ENCODE measurements at regions not wholly inside any gene's neighbourhood (a gene's known extent, or its start where the extent isn't known, plus 50 kb on each side); places are given as distances from the start of the nearest gene placed in this dataset.

DNA sequence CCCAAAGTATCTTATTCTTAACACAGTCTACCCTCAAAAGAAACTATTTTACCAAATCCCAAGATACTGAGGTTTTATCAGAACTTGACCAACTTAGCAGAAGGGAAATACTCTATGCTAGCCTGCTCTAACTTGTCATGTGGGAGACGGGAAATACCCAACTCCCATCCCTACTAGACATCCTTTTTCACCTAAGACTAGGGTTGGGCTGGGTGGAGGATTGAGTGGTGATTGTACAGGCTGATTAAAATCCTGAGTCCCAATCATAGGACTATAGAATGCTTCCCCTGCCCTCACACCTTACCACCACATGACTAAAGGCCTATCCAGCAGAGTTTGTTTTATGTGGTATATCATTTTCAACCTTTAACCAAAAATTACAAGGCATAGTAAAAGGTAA, 786.5 kb downstream of the TAF11L14 start:
- Histone ChIP-seq H3K36me3 (ENCODE audit: insufficient read depth) (no peaks in the 10 kb centered on the region), H3K27ac (ENCODE audit: low read depth) (no peak overlapping the region), H3K9me2 (ENCODE audit: insufficient read depth) (no peaks in the 10 kb centered on the region), H4K20me1 (replicated peaks; ENCODE audit: insufficient read depth) (no peaks in the 10 kb centered on the region), H3F3A (replicated peaks; ENCODE audit: low read depth) (no peaks in the 10 kb centered on the region), H3K79me2 (replicated peaks; ENCODE audit: insufficient read depth) (no peaks in the 10 kb centered on the region), H3K27me3 (ENCODE audit: insufficient read depth) (no peaks in the 10 kb centered on the region), H3K4me3 (no peak overlapping the region), H3K4me2 (no peak overlapping the region), H2AFZ (no peak overlapping the region), H3K4me1 (ENCODE audit: insufficient read depth) (no peaks in the 10 kb centered on the region)
- H3K4me1 Mint-ChIP-seq = no peaks in the 10 kb centered on the region
- DNase-seq (ENCODE audit: low spot score) (no peak), ATAC-seq (no peak)
- H3K36me3 Mint-ChIP-seq (ENCODE audit: low read depth) = 0 out of 3 replicates have a peak, but pooled peaks cover 2% of the 10 kb centered on the region
- peaks cover 3% of the 10 kb centered on the region; the same call in 2 of the 3 replicates for H3K9me3 Mint-ChIP-seq
- TF ChIP-seq POLR2AphosphoS5 (IDR thresholded peaks at IDR 0.05; ENCODE audit: low read depth) = no peak
- H3K27me3 Mint-ChIP-seq (ENCODE audit: insufficient read depth, low read depth, poor library complexity) = no peaks in the 10 kb centered on the region
- no peak overlapping the region for H3K27ac Mint-ChIP-seq
- no peak overlapping the region for H3K4me3 Mint-ChIP-seq

DNA sequence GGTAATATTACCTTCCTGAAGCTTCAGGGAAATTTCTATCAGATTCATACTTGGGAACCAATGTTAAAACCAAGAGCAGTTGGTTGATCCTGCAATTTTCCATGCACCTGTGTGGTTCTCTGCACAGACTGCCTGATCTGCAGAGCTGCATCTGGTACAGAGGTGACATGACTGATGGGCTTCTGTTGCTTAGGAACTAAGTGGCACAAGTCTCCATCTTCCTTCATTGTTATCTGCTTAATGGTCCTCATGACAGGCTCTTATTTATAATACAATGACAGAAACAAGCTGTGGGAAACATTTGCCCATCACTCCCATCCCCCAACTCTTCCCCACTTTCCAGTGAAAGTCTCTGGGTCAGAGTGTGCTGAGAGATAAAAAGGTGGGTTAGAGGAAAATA, 799.1 kb downstream of the TAF11L14 start:
- H3K79me2 ChIP-seq (replicated peaks; ENCODE audit: insufficient read depth) = no peaks in the 10 kb centered on the region
- Mint-ChIP-seq H3K27ac (no peak overlapping the region), H3K9me3 (peaks cover 8% of the 10 kb centered on the region; the same call in 2 of the 3 replicates), H3K36me3 (ENCODE audit: low read depth) (peaks cover 7% of the 10 kb centered on the region), H3K4me1 (no peaks in the 10 kb centered on the region), H3K4me3 (no peak overlapping the region), H3K27me3 (ENCODE audit: insufficient read depth, low read depth, poor library complexity) (no peaks in the 10 kb centered on the region)
- 0 out of 2 replicates have a peak, but pooled peaks cover 3% of the 10 kb centered on the region for H3K9me2 ChIP-seq (ENCODE audit: insufficient read depth)
- no peak for DNase-seq (ENCODE audit: low spot score)
- no peaks in the 10 kb centered on the region for H3K36me3 ChIP-seq (ENCODE audit: insufficient read depth)
- no peak for ATAC-seq
- no peak overlapping the region for H3K27ac ChIP-seq (ENCODE audit: low read depth)
- H2AFZ ChIP-seq = no peak overlapping the region
- H3K27me3 ChIP-seq (ENCODE audit: insufficient read depth) = no peaks in the 10 kb centered on the region
- H3K4me2 ChIP-seq = no peak overlapping the region
- H3K4me3 ChIP-seq = no peak overlapping the region
- peaks cover 5% of the 10 kb centered on the region; the same call in 1 of the 2 replicates for H3K4me1 ChIP-seq (ENCODE audit: insufficient read depth)
- H4K20me1 ChIP-seq (replicated peaks; ENCODE audit: insufficient read depth) = no peaks in the 10 kb centered on the region
- no peaks in the 10 kb centered on the region for H3F3A ChIP-seq (replicated peaks; ENCODE audit: low read depth)
- TF ChIP-seq POLR2AphosphoS5 (IDR thresholded peaks at IDR 0.05; ENCODE audit: low read depth) (no peak), EZH2phosphoT487 (IDR thresholded peaks at IDR 0.05; ENCODE audit: unreplicated experiment) (no peak), NANOG (IDR thresholded peaks at IDR 0.05; ENCODE audit: borderline replicate concordance) (no peak), EZH2 (IDR thresholded peaks at IDR 0.05; ENCODE audit: low read depth, unreplicated experiment) (no peak), STAT1 (IDR thresholded peaks at IDR 0.05; ENCODE audit: unreplicated experiment) (no peak), CREB1 (CRISPR knock-in tag; IDR thresholded peaks at IDR 0.05; ENCODE audit: low read depth) (no peak)
- TF ChIP-seq, protein P1, sequence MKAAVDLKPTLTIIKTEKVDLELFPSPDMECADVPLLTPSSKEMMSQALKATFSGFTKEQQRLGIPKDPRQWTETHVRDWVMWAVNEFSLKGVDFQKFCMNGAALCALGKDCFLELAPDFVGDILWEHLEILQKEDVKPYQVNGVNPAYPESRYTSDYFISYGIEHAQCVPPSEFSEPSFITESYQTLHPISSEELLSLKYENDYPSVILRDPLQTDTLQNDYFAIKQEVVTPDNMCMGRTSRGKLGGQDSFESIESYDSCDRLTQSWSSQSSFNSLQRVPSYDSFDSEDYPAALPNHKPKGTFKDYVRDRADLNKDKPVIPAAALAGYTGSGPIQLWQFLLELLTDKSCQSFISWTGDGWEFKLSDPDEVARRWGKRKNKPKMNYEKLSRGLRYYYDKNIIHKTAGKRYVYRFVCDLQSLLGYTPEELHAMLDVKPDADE (IDR thresholded peaks at IDR 0.05) = no peak
- TF ChIP-seq, protein P2, sequence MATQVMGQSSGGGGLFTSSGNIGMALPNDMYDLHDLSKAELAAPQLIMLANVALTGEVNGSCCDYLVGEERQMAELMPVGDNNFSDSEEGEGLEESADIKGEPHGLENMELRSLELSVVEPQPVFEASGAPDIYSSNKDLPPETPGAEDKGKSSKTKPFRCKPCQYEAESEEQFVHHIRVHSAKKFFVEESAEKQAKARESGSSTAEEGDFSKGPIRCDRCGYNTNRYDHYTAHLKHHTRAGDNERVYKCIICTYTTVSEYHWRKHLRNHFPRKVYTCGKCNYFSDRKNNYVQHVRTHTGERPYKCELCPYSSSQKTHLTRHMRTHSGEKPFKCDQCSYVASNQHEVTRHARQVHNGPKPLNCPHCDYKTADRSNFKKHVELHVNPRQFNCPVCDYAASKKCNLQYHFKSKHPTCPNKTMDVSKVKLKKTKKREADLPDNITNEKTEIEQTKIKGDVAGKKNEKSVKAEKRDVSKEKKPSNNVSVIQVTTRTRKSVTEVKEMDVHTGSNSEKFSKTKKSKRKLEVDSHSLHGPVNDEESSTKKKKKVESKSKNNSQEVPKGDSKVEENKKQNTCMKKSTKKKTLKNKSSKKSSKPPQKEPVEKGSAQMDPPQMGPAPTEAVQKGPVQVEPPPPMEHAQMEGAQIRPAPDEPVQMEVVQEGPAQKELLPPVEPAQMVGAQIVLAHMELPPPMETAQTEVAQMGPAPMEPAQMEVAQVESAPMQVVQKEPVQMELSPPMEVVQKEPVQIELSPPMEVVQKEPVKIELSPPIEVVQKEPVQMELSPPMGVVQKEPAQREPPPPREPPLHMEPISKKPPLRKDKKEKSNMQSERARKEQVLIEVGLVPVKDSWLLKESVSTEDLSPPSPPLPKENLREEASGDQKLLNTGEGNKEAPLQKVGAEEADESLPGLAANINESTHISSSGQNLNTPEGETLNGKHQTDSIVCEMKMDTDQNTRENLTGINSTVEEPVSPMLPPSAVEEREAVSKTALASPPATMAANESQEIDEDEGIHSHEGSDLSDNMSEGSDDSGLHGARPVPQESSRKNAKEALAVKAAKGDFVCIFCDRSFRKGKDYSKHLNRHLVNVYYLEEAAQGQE (IDR thresholded peaks at IDR 0.05; ENCODE audit: unreplicated experiment) = no peak
- TF ChIP-seq, protein P3, sequence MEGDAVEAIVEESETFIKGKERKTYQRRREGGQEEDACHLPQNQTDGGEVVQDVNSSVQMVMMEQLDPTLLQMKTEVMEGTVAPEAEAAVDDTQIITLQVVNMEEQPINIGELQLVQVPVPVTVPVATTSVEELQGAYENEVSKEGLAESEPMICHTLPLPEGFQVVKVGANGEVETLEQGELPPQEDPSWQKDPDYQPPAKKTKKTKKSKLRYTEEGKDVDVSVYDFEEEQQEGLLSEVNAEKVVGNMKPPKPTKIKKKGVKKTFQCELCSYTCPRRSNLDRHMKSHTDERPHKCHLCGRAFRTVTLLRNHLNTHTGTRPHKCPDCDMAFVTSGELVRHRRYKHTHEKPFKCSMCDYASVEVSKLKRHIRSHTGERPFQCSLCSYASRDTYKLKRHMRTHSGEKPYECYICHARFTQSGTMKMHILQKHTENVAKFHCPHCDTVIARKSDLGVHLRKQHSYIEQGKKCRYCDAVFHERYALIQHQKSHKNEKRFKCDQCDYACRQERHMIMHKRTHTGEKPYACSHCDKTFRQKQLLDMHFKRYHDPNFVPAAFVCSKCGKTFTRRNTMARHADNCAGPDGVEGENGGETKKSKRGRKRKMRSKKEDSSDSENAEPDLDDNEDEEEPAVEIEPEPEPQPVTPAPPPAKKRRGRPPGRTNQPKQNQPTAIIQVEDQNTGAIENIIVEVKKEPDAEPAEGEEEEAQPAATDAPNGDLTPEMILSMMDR (conservative IDR thresholded peaks at IDR 0.05; ENCODE audit: low read depth in 2 of 2) = no peak
- TF ChIP-seq, protein P4, sequence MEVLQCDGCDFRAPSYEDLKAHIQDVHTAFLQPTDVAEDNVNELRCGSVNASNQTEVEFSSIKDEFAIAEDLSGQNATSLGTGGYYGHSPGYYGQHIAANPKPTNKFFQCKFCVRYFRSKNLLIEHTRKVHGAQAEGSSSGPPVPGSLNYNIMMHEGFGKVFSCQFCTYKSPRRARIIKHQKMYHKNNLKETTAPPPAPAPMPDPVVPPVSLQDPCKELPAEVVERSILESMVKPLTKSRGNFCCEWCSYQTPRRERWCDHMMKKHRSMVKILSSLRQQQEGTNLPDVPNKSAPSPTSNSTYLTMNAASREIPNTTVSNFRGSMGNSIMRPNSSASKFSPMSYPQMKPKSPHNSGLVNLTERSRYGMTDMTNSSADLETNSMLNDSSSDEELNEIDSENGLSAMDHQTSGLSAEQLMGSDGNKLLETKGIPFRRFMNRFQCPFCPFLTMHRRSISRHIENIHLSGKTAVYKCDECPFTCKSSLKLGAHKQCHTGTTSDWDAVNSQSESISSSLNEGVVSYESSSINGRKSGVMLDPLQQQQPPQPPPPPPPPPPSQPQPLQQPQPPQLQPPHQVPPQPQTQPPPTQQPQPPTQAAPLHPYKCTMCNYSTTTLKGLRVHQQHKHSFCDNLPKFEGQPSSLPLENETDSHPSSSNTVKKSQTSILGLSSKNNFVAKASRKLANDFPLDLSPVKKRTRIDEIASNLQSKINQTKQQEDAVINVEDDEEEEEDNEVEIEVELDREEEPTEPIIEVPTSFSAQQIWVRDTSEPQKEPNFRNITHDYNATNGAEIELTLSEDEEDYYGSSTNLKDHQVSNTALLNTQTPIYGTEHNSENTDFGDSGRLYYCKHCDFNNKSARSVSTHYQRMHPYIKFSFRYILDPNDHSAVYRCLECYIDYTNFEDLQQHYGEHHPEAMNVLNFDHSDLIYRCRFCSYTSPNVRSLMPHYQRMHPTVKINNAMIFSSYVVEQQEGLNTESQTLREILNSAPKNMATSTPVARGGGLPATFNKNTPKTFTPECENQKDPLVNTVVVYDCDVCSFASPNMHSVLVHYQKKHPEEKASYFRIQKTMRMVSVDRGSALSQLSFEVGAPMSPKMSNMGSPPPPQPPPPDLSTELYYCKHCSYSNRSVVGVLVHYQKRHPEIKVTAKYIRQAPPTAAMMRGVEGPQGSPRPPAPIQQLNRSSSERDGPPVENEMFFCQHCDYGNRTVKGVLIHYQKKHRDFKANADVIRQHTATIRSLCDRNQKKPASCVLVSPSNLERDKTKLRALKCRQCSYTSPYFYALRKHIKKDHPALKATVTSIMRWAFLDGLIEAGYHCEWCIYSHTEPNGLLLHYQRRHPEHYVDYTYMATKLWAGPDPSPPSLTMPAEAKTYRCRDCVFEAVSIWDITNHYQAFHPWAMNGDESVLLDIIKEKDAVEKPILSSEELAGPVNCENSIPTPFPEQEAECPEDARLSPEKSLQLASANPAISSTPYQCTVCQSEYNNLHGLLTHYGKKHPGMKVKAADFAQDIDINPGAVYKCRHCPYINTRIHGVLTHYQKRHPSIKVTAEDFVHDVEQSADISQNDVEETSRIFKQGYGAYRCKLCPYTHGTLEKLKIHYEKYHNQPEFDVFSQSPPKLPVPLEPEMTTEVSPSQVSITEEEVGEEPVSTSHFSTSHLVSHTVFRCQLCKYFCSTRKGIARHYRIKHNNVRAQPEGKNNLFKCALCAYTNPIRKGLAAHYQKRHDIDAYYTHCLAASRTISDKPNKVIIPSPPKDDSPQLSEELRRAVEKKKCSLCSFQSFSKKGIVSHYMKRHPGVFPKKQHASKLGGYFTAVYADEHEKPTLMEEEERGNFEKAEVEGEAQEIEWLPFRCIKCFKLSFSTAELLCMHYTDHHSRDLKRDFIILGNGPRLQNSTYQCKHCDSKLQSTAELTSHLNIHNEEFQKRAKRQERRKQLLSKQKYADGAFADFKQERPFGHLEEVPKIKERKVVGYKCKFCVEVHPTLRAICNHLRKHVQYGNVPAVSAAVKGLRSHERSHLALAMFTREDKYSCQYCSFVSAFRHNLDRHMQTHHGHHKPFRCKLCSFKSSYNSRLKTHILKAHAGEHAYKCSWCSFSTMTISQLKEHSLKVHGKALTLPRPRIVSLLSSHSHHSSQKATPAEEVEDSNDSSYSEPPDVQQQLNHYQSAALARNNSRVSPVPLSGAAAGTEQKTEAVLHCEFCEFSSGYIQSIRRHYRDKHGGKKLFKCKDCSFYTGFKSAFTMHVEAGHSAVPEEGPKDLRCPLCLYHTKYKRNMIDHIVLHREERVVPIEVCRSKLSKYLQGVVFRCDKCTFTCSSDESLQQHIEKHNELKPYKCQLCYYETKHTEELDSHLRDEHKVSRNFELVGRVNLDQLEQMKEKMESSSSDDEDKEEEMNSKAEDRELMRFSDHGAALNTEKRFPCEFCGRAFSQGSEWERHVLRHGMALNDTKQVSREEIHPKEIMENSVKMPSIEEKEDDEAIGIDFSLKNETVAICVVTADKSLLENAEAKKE (CRISPR knock-in tag; IDR thresholded peaks at IDR 0.05) = no peak
